GM18873 (cell line): ENCODE measurements at regions not wholly inside any gene's neighbourhood (a gene's known extent, or its start where the extent isn't known, plus 50 kb on each side); places are given as distances from the start of the nearest gene placed in this dataset.
"Not testable (repeated sequence)": the region's sequence is repeated elsewhere in the genome, so short reads cannot be mapped to it uniquely, and the experiment has no call there.

Source experiments
- ATAC-seq: cut with Tn5 transposase; IDR thresholded peaks from one replicate; pipeline ENCODE4 v1.9.1; 2021; ENCODE audit warnings: mild to moderate bottlenecking, moderate library complexity, moderate number of reproducible peaks; ENCODE audit not compliant: unreplicated experiment, low FRiP score

DNA sequence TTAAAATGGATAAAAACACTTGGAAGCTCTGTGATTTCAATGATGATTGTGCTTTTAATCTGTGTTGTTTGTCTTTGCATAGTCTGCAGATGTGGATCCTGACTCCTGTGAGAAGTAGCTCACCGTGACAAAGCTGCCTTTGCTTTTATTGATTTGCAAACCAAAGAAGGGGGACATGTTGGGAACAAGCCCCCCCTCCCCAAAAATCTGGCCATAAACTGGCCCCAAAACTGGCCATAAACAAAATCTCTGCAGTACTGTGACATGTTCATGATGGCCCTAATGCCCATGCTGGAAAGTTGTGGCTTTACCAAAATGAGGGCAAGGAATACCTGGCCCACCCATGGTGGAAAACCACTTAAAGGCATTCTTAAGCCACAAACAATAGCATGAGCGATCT lies 202.4 kb downstream of the YTHDC2 start:
- not testable (repeated sequence) for ATAC-seq

DNA sequence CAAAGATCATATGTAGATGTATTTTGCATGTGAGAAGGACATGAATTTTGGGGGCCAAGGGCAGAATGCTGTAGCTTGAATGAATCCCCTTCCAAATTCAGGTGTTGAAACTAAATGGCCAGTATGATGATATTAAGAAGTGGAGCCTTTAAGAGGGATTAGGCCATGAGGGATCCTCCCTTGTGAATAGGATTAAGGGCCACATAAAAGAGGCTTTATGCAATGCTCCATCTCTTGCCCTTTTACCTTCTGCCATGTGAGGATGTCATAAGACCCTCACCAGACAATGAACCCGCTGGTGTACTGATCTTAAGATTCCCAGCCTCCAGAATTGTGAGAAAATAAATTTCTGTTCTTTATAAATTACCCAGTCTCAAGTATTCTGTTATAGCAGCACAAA lies 206.1 kb downstream of the YTHDC2 start:
- ATAC-seq, result no peak

DNA sequence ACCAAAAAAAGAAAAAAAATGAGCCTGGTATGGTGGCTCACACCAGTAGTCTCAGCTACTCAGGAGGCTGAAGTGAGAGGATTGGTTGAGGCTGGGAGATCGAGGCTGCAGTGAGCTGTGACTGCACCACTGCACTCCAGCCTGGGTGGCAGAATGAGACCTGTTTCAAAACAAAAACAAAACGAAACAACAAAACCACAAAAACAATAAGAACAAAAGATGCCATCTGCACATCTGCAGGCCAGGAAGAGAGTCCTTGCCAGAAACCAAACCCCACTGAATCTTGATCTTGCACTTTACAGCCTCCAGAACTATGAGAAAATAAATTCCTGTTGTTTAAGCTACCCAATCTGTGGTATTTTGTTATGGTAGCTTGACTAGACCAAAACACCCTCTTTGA lies 207.7 kb downstream of the YTHDC2 start:
- no peak for ATAC-seq

DNA sequence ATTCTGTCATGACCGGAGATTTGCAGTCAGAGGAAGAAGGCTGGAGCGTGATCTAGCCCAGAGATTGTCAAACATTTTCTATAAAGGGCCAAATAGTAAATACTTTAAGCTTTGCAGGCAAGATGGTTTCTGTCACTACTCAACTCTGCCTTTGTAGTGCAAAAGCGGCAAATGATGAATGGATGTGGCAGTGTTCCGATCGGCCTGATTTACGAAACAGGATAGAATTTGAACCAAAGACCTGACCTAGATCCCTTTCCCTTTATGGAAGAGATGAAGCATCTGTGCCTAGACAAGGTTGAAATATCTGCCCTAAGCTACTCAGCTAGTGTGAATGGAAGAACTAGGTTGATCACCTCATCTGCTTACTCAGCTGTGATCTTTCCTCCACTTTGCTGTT lies 209.5 kb downstream of the YTHDC2 start:
- ATAC-seq, result no peak

DNA sequence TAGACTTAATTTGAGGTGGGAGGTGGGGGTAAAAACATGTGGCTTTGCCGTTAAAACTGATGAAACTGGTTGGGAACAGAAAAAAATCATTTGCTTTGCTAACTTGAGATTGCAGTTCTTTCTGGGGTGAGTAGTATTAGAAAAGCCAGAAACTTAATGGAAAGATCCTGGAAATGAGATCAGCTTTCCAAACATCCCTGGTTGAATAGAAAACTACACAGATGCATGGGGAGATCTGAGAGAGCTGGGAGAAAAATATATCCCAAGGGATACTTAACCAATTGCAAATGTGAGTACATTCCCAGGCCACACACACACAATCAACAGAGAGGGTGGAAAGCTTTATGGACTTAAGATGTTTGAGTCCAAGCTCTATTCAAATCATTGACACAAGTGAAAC lies 222.3 kb downstream of the YTHDC2 start:
- ATAC-seq, result no peak

DNA sequence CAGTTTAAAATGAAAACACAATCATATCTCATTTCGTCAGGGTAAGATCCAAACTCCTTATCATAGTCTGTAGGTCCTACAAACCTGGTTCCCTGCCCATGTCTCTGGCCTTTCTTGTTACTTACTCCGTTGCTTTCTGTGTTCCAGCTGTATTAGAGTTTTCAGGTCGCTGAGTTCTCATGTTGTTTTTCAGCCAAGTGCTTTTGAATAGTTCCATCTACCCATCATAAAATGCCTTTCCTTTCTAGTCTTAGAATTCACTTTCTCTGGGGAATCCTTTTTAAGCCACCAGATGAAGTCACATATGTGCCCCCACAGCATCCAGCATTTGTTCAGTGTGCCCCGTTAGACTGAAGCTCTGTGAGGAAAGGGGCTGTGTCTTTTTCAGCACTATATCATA lies 228.7 kb downstream of the YTHDC2 start:
- no peak for ATAC-seq

DNA sequence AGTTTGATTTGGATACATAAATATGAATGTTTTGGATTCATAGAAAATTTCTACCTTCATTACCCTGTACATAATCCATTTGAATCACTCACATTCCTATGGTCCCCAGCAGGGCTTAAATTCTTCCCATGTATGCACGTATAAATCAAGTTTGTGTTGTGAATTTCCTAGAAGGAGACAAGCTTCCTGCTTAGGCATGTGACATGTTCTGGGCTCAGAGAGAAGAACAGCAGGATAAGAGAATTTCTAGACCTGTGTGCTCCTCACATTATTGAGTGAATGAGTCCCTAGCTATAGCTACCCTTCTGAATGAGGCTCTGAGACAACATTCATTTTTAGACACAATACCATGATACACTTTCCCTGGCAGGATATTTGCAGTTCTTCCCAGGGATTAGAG lies 229.1 kb downstream of the YTHDC2 start:
- ATAC-seq, result no peak

DNA sequence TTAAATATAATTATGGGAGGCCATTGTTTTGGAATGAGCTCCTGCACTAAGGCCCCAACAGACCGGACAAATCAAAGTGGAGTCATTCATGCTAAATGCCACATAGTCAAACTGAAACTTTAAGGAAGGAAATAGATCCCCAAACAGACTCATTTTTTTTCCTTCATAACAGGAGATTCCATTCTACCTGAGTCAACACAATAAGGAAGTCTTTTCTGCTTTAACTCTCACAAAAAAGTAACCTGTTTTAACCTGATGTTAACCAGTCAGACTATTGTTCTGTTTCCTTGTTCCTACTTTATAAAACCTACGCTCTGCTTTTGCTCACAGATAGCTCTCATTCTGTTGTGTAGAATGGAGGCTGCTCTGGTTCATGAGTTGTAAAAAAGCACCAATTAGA lies 234.9 kb downstream of the YTHDC2 start:
- ATAC-seq, result no peak

DNA sequence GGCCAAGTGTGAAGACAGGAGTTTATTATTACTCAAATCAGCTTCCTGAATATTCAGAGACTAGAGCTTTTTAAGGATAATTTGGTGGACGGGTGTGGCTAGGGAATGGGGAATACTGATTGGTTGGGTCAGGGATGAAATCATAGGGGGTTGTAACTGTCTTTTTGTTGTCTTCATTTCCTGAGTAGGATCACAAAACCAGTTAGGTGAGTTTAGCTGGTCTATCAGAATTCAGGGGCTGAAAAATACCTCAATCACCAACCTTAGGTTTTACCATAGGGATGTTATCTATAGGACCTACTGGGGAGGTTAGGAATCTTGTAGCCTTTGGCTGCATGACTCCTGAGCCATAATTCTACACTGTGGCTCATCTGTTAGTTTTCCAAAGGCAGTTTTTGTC lies 235.8 kb downstream of the YTHDC2 start:
- no peak for ATAC-seq

DNA sequence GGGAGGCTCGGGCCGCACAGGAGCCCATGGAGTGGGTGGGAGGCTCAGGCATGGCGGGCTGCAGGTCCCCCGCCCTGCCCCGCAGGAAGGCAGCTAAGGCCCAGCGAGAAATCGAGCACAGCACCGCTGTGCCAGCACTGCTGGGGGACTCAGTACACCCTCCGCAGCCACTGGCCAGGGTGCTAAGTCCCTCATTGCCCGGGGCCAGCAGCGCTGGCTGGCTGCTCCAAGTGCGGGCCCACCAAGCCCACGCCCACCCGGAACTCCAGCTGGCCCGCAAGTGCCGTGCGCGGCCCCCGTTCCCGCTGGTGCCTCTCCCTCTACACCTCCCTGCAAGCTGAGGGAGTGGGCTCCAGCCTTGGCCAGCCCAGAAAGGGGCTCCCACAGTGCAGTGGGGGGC lies 239.7 kb downstream of the YTHDC2 start:
- not testable (repeated sequence) for ATAC-seq

DNA sequence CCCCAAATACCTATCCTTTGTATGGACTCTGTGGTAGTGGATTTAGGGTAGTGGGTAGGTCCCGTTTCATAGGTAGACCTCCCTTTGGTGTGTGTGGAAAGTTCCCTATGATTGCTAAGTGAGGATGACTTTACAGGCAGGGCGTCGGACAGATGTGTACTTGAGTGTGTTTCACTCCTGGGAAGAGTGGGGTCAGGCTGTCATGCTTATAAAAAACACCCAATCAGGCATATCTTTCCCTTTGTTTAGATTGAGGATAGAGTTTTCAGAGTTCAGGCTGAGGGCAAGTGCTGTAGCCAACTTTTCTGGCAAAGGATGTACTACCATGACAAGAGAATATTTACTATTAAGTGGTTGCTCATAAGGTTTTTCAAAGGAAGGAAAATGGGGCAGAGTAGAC lies 242.0 kb downstream of the YTHDC2 start:
- no peak for ATAC-seq

DNA sequence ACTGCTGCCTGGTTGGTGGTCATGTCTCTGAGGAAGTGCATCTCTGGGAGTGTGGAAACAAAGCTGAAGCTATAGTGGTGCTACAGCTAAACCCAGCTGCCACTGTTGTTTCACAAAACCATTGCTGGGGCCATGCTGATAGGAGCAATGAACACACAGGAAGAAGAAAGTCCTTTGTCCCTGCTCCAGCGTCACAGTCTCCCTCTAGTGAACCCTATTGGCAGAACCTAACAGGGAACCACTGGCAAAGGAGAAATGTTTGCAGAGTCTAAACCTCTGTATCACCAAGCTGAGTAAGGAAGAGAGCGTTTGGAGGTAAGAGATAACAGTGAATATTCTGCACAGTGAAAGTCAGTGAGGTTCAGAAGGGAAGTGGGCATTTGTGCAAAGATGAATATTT lies 244.0 kb downstream of the YTHDC2 start:
- no peak for ATAC-seq

DNA sequence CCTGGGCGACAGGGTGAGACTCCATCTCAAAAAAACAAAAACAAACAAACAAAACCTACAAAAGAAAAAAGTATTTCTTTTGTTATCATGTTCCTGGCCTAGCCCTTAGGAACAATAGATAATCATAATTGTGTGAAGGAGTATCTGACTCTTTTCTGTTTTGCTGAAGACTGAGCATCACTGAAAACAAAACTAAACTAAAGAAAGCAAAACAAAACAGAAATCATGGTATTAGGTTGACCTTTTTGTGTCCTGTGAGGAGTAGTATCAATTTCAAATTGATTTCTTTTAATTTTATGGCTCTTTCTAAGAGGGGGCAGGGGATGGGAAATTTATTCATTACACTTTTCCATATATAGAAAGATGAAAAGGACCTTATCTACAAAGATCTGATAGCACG lies 246.0 kb downstream of the YTHDC2 start:
- ATAC-seq, result no peak

DNA sequence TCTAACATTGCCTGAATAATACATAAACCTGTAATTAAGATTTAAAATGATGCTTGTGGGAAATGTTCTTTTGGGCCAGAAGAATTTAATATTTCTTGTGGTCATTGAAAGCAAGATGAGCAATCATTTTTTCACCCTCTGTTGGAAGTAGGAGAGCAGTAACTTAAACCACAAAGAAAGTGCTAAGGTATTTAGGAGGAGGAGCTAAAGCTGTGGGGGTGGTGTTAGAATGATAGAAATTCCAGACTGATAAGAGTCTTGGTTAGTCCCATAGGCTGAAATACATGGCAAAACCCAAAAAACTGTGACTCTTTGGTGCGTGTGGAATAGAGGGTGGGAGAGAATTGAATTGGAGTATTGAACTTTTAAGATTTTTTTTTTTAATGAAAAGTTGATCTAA lies 247.0 kb downstream of the YTHDC2 start:
- ATAC-seq, result no peak

DNA sequence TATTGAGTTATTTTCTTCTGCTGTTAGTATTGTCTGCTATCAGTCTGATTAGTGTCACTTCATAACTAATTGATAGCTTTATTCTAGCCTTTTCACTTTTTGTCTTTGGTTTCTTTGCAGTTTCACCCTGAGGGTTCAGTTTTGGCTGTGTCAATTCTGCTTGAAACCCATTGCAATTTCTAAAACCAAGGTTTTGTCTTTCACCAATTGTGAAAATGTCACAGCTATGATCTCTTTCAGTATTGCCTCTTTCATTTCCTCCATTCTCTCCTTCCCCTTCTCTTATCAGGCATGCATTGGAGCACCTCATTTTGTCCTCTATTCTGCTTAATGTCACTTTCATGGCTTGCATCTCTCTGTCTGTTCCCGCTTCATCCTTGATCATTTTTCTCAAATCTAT lies 248.1 kb downstream of the YTHDC2 start:
- ATAC-seq, result no peak

DNA sequence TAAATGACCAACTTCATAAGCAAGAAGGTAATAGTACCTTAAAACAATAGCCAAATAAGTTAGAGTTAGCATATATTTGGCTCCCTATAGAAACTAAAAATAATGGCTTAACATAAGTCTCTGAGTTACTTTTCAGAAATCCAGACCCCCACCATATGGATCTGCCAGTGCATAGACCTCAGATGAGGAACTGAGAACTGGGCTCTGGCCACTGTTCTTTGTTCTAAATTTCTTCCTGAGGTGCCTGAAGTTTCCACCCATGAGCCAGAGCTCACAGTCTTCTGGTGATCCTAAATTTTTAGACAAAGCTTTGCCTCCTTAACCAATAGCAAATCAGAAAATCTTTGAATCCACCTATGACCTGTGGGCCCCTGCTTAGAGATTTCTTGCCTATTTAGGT lies 250.9 kb downstream of the YTHDC2 start:
- no peak for ATAC-seq

DNA sequence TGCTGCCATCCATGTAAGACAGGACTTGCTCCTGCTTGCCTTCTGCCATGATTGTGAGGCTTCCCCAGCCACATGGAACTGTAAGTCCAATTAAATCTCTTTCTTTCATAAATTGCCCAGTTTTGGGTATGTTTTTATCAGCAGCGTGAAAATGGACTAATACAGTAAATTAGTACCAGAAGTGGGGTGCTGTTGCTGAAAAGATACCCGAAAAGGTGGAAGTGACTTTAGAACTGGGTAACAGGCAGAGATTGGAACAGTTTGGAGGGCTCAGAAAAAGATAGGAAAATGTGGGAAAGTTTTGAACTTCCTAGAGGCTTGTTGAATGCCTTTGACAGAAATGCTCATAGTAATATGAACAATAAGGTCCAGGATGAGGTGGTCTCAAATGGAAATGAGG lies 253.3 kb downstream of the YTHDC2 start:
- ATAC-seq, result not testable (repeated sequence)

DNA sequence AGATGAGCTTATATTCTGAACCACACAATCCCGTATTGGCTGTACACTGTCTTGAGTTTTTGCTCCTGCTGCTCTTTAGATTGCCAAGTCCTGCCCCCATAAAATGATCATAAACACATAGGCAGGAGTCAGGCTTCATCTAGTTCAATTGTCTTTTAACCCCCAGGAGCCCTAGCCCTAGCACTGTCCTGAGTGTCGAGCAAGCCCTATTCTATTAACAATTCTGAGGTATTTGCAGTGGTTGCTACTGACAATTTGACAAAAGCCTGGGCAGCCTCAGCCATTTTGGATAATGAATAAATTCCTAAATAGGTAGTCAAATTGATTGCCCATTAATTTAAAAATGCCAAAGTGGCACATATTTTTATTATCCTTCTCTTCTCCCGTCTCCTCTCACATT lies 257.2 kb downstream of the YTHDC2 start:
- ATAC-seq, result no peak

DNA sequence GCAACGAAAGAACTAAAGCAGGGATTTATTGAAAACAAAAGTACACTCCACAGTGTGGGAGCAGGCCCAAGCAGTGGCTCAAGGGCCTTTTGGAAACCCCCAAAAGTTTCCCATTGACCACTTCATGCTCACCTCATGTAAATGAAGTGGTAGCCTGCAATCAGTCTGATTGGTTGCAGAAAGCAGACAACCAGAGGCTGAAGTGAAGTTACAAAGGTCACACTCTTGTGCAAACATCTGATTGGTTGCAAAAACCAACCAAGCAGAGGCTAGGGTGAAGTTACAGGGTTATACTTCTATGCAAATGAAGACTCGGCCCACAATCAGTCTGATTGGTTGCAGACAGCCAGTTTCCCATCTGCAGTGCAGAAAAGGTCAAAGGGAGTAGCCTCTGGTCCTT lies 258.0 kb downstream of the YTHDC2 start:
- ATAC-seq, result no peak

DNA sequence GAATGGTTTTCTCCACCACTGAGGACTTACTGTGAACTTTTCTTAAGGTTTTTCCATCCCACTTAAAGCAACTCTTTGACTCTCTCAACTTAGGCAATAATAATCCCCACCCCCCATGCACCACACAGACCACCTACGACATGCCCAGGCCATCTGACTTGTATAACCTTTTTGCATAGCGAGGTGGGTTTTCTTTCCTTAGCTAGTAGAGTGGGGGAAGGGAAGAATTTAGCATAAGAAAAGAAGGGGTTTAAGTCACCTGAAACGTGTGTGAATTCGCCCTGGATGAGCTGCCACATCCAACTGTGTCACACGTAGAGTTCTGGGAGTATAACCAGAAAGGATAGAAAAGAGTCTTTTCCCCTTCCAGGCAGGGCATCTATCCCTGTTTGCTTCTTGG lies 262.7 kb downstream of the YTHDC2 start:
- ATAC-seq, result no peak

DNA sequence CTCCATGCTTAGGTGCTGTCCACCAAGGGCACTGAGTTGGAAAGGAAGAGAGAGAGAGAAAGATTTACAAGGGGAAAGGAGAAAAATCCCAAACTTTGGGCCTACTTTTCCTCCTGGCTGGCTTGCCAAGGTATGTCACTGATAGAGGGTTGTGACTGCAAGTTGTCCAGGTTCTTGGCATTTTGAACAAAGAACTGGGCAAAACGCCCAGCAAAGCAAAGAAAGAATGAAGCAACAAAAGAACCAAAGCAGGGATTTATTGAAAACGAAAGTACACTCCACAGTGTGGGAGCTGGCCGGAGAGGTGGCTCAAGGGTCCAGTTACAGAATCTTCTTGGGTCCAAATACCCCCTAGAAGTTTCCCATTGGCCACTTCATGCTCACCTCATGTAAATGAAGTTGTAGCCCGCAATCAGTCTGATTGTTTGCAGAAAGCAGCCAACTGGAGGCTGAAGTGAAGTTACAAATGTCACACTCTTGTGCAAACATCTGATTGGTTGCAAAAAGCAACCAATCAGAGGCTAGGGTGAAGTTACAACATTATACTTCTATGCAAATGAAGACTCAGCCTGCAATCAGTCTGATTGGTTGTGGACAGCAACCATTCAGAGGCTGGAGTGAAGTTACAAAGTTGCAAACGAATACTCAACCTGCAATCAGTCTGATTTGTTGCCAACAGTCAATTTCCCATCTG lies 263.5 kb downstream of the YTHDC2 start:
- ATAC-seq, result no peak

DNA sequence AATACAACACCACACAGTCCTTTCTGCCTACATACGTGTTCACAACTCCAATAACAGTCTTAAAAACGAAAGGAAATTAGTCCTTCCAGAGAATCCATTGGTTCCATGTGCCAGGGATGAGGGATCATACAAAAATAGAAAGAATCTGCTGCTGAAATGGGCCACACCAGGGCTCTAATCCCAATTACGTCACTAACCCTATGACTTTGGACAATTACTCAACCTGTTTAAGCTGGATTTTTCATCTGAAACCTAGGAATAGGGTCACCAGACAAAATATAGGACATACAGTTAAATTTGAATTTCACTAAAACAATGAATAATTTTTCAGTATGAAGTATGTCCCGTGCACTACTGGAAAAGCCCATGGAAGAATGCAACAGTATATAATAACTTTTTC lies 264.7 kb downstream of the YTHDC2 start:
- ATAC-seq, result no peak

DNA sequence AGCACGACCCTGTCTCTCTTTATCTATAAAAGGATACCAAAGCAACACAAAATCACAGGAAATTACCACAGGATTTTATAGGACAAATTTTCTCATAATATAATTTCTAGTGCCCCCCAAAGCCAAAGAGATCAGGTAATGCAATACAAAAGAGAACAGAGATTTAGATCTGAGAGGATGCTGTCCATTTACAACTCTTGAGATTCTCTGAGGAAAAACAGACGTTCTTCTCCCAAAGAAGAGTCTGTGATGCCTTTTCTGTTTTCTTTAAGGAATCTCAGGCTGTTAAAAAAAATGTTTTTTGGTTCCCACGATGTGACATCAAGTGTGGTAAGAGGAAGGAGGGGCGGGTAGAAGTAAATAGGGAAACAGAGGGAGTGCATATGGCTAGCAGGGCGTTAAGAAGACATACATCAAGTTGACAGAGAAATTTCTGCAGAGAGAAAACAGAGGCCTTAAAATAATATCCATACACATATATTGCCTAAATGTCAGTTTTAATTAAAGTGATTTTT lies 274.7 kb downstream of the YTHDC2 start:
- ATAC-seq, result no peak
